NT2/D1 (cell line): ENCODE measurements at regions not wholly inside any gene's neighbourhood (a gene's known extent, or its start where the extent isn't known, plus 50 kb on each side); places are given as distances from the start of the nearest gene placed in this dataset.

Experiments used
- SUZ12 ChIP-seq: IDR thresholded peaks from 2 replicates; pipeline ENCODE4 v1.6.1; 2011; ENCODE audit not compliant: insufficient read length, insufficient read depth; ENCODE audit errors: extremely low read depth
- YY1 ChIP-seq: IDR thresholded peaks from 2 replicates; pipeline ENCODE4 v1.6.1; 2011; ENCODE audit not compliant: insufficient read length, insufficient read depth

- TF ChIP-seq YY1 (no peak), SUZ12 (no peak)
These were observed 999.5 kb downstream of the JRKL start for GRCh38 chr11:97389270-97389669.
